HepG2 (cell line): ENCODE measurements at regions not wholly inside any gene's neighbourhood (a gene's known extent, or its start where the extent isn't known, plus 50 kb on each side); places are given as distances from the start of the nearest gene placed in this dataset.

Experiments used
- CHD2 ChIP-seq: IDR thresholded peaks from 2 replicates; pipeline ENCODE4 v1.6.1; 2011; ENCODE audit warnings: low read depth, low read length, improper control_type of control experiment
- TERF1 ChIP-seq: sonication (generic); formaldehyde crosslinking; IDR thresholded peaks from 2 replicates; pipeline ENCODE4 v1.8.0; 2022; ENCODE audit warnings: mild to moderate bottlenecking, missing genetic modification reagents, moderate library complexity
- ZNF646 ChIP-seq: sonication (generic); formaldehyde crosslinking; IDR thresholded peaks from 2 replicates; pipeline ENCODE4 v1.9.0; 2021; ENCODE audit warnings: mild to moderate bottlenecking, missing genetic modification reagents
- TF ChIP-seq, protein P1 (sequence below): sonication (generic); formaldehyde crosslinking; IDR thresholded peaks from 2 replicates; pipeline ENCODE4 v1.4.0; 2020; ENCODE audit warnings: missing genetic modification reagents

GRCh38 chr2:66987733-66988132 lies 409.4 kb upstream of the ETAA1 start (continued):
- TF ChIP-seq, protein P1, sequence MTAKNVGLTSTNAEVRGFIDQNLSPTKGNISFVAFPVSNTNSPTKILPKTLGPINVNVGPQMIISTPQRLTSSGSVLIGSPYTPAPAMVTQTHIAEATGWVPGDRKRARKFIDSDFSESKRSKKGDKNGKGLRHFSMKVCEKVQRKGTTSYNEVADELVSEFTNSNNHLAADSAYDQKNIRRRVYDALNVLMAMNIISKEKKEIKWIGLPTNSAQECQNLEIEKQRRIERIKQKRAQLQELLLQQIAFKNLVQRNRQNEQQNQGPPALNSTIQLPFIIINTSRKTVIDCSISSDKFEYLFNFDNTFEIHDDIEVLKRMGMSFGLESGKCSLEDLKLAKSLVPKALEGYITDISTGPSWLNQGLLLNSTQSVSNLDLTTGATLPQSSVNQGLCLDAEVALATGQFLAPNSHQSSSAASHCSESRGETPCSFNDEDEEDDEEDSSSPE (CRISPR knock-in tag), result no peak
- TF ChIP-seq ZNF646 (CRISPR knock-in tag) (no peak), TERF1 (CRISPR knock-in tag) (no peak), CHD2 (no peak)
